SW 1271 (cell line): ENCODE measurements at regions not wholly inside any gene's neighbourhood (a gene's known extent, or its start where the extent isn't known, plus 50 kb on each side); places are given as distances from the start of the nearest gene placed in this dataset.

Experiments
- DNase-seq, 2 experiments: peaks; one replicate each; lab custom pipeline; 2025; lab: John Stamatoyannopoulos, UW

DNA sequence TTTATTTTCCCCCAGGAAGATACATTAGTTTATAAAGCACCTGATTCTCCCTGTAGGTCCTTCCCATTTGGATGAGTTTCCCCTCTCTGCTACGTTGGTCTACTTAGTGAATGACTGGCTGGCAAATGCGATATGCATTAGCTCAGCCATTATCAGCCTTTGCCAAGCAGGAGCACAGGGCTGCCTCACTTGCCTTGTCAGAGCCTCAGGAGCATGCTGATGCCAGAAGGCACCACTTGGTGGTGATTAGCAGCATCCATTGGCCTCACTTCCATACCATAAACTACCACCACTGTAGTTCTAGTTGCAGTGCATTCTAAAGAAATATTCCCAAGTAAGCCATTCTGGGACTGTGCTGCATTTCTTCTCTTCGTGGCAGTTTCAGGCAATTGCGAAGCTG, 442.8 kb upstream of the CHST9 start:
- no peak for DNase-seq

DNA sequence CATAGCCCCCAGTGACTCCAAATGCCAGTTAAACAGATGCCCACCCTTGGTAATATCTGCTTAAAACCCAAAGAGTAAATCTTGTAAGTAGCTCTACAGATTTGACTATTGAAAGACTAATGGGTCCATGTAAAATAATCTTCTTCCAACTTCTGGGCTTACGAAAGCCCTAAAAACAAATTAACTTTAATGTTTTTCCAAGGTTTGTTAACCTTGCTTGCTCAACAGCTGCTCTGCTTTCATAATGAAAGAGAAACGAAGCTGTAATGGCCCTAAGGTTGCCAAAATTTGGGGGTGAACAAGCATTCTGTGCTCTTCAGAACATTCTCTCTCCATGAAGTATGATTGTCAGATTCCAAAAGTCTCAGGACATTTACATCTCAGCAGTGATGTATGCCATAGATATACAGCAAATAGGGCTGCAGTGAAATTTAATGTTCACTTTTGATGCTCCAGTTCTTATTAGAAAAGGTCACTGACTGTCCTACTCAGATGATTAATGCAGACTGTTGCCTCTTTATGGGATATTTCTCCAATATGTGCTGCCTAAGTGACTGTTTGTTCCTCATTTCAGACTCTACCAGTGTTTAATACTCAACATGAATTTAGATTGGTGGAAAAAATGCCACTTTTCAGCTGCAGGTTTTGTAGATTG, 436.3 kb upstream of the CHST9 start:
- DNase-seq, result no peak

DNA sequence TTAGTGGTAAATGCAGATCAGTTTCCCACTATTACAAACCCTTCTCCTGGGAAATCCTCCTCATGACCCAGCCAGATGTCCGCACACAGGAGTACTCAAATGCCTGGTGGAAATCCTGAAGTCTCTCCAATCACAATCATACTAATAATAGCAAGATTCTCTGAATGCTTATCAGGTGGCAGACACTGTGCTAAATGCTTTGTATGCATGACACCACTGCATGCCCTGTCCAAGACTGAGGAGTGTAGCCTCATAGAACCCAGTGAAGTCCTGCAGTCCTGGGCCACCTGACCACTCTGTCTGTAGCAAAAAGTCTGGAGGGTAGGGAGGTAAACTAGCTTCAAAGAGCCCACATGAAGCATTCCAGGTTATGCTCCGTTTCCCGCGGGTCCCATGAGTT, 434.8 kb upstream of the CHST9 start:
- no peak for DNase-seq

DNA sequence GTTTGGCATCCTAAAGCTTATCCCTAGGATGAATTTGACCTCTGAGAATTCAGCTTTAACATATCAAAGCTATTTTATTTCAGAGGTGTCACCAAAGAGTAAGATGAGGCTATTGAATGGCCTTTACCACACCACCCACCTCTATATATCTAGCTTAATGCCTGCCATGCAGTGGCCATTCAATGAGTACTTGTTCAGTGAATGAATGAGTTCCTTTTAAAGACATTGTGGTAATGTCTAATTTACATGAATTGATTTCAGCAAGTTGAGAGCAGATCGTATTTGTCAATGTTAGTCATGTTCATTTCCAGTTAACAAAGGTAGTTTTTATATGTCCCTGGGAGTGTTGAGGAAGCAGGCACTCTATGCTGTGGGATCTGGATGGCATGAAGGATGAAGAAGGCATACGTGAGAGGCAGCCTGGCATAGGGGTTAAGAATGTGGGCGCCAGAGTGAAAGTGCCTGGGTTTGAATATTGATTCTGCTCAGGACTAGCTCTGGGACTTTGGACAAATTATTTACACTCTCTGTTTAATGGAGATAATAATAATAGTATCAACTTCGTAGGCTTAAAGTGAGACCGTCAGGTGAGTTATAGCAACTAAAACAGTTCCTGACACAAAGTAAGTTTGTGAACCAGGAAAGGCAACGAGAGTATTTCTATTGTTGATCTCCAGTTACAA, 434.1 kb upstream of the CHST9 start:
- DNase-seq, result no peak

DNA sequence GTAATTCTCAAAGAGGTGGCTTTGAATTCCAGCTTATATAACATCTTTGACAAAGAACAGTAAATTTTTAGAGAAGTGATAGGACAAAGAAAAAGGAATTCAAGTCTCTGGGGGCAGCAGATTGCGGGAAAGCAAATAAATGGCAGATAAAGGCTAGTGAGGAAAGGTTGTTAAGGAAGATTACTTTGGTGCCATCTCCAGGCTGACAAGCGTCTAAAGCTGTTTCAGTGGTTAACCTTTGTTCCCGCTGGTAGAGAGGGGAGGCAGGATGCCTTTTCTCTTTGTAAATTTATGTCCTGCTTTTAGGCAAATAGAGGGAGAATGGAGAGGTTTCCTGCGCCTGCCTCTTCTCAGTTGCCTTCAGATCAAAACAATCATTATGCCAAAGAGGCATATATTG, 431.2 kb upstream of the CHST9 start:
- no peak for DNase-seq

DNA sequence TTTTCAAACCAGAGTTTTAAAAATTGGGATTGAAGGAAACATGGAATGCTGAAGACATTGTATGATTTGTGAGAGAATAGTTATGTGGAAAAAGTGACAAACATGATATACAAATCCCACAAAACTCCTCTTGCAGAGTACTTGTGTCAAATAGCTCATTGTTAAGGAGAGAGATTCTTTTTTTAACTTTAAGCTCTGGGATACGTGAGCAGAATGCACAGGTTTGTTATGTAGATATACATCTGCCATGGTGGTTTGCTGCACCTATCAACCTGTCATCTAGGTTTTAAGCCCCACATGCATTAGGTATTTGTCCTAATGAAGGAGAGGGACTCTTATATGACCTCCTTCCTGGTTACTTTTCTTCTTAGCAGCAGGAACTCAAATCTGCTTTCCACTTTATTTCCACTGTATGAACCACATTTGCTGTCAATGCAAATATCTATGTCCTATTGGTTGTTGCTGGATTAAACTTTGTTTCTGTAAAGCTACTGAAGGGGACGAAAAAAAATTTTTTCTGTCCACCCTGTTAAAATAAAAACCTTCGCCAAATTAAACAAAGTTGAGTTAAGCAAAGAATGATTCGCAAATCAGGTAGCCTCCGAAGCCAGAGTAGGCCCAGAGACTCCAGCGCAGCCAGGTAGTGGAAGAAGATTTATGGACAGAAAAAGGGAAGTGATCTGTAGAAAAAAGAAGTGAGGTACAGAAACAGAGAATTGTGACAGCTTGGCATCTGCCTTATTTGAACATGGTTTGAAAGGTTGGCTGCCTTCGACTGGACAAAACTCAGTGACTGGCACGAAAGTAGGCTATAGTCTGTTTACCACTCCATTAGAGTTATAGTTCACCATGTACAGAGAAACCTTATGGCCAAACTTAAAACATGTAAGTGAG, 430.1 kb upstream of the CHST9 start:
- DNase-seq, result no peak

DNA sequence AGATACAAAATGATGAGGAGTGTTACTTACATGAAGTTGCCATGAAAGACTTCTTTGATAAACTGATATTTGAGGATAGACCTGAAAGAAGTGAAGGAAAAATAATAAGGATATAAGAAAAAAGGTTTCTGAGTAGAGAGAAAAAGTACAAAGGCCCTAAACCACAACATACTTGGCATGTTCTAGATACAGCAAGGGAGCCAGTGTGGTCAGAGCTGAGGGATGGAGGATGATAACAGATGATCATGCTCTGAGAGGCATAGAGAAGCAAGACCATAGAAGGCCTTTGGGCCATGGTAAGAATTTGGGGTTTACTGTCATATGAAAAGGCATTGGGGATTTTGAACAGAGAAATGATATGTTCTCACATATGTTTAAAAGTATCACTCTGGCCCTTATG, 424.1 kb upstream of the CHST9 start:
- DNase-seq, result no peak

DNA sequence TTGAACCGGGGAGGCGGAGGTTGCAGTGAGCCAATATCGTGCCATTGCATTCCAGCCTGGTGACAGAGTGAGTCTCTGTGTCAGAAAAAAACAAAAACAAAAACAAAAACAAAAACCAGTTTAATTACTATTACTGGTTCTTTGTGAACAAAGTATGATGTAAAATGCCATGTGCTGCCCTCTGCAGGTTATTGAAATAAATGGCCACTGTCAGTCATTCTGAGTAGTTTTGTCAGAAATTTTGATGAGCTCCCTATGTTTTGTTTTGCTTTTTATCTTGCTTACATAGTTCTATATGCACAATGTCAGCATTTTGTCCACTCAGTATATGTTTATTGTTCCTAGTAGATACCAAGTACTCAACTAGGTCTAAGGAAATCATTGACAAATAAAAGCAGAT, 423.6 kb upstream of the CHST9 start:
- DNase-seq, result peak in 1 of 2 experiments; percentile 11

DNA sequence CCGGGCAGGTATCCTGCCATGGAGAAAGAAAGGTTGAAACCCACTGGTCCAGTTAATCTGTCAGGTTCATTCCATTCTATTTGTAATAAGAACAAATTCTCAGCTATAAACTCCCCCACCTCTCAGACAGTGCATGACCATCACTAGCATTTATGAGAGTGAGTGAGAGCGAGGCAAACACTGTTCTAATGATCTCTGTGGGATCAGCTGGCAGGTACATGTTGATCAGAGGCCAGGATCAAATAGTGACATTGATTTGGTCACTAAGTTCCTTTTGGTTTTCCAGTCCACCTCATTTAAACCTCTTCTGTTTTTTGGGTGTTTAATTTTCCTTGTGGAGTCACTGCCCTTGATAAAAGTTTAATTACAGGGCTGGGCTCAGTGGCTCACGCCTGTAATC, 423.1 kb upstream of the CHST9 start:
- DNase-seq, result no peak

DNA sequence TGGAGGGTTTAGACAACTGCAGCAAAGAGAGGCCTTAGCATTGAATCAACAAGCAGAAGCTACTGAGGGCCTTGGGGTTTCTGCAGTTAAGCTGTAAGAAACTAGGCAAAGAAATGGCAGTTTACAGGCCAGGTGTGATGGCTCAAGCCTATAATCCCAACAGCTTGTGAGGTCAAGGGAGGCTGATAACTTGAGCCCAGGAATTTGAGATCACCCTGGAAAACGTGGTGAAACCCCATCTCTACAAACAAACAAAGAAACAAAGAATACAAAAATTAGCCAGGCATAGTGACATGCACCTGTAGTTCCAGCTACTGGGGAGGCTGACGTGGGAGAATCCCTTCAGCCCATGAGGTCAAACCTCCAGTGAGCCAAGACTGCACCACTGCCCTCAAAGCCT, 421.6 kb upstream of the CHST9 start:
- DNase-seq, result no peak

DNA sequence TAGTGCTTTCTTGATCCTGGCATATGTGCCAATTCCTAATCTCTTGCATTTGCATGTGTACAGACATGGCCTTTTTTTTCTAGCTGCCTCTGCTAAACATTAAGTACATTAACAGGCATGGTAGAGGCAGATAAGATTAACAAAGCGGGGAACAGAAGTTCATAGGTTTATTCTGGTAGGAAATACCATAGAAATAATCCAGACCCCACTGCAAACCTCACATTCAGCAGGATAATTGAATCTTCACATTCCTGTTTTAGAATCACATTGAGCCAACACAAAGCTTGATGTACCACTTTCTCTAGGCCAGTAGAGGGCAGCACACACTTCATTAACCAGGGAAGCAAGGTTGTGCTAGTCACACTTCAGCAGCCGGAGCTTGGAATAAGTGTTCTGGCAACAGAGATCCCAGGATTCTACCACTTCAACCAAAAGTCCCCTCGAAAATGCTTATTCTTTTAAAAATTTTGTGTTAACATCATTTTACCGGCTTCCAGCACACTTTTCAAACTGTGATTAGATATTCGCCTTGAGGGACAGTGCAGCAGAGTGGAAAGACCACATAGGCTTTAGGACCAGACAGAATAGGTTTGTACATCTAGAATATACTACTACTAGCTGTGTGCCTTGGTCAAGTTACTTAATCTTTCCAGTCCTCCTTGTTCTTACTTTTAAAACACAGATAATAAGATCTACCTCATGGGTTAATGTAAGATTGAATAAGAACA, 420.2 kb upstream of the CHST9 start:
- peak; percentile 5 to 64 for DNase-seq

DNA sequence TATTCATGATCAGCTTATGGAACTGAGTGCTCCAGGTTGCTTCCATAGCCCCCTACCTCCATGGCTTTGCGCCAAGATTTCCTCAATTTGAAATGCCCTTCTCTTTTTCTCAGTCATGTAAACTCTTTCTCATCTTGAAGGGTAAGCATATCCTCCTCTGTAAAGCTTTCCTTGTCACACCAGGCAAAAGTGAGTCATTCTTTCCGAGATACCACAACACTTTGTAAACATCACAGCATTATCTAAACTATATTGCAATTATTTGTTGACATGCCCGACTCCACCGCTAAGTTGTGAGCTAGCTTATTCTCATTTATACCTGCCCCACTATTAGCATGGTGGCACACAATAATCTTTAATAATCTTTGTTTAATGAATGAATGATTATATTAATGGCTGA, 419.5 kb upstream of the CHST9 start:
- DNase-seq, result no peak

DNA sequence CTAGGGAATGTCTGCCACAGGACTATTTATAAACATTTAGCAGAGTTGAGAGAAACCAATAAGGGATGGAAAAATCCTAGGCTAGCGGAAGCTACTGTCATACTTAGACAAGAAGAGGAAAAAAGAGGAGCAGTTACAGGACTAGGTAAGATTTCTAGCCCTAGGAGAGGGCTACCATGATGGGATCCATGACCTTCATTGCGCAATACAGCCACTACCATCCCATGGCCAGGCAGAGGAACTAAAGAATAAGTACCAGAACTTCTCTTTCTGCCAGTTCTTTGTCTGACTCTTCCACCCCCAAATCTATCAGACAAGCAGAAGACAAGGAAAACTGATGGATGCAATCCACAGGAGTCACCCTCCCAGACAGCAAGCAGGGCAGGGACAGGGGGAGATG, 417.0 kb upstream of the CHST9 start:
- DNase-seq, result no peak

DNA sequence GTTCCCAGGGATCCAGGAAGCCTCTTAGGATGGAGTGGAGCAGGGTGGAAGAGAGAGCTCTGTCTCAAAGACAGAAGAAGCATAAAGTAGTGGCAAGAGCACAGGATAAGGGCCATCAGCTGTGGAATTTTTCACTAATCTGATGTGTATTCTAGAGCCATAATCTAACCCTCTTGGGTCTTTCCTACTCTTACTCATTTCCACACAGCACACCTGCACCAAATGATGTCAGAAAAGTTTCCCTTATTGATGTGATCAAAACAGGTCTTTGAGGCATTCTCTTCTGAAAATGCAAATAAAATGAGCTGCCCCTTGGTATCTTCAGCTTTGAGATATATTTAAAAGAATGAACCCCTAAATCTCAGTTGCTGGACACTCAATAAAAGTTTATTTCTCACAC, 415.1 kb upstream of the CHST9 start:
- DNase-seq, result no peak

DNA sequence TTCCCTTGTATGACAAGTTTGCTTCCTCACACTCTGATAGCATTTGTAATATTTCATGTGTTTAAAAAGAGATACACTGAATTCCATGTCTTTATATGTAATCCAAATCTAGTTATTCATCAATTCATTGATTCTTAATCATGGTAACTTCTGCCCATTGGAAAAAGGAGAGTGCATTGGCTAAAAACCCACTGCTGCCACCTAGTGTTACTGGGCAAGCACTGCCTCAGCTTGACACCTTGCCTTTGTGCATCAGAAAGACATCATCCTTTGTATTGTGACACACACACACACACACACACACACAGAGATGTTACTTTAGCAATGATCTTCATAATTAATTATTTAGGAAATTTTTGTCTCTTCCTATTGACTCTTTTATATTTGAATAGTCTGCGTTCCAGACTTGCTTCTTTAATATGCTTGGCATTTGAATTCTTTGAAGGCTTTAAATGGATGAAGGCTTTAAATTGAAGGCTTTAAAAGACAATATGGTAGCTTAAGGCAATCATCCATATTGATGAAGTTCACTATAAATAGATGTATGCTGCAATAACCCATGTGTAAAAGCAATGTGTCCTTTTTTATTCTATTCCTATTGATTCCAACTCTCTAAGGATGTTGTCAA, 414.2 kb upstream of the CHST9 start:
- DNase-seq, result peak in 1 of 2 experiments; percentile 42

DNA sequence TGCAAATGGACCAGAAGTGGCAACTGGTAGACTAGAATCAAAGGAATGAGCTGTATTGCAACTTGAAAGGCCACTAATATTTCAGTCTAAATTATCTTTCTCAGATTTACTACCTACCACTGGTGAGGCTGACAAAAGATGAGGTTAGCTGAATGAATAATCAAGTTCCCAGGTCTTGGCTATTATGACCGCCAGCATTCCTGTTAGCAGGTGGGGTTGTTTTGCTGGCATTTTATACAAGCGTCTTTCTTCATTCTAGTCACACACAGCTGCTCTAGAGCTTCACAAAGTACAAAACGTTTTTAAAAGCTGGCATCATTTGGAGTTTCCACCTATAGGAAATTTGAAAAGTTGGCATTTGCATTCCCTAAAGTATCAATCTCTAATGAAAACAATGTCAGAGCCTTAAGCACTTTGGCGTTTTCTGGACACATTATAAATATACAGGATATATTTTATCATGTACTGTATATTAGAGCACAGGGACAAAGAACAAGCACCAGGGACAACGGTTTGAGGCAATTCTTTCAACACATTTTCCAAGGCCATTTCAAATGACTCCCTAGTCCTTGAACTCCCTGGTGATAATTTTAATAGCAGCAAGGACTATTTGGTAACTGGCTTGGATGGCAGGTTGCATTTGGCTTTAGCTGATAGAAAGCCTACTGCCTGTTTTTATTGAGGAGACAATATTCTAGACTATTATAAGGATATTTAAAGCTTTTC, 410.2 kb upstream of the CHST9 start:
- DNase-seq, result no peak

DNA sequence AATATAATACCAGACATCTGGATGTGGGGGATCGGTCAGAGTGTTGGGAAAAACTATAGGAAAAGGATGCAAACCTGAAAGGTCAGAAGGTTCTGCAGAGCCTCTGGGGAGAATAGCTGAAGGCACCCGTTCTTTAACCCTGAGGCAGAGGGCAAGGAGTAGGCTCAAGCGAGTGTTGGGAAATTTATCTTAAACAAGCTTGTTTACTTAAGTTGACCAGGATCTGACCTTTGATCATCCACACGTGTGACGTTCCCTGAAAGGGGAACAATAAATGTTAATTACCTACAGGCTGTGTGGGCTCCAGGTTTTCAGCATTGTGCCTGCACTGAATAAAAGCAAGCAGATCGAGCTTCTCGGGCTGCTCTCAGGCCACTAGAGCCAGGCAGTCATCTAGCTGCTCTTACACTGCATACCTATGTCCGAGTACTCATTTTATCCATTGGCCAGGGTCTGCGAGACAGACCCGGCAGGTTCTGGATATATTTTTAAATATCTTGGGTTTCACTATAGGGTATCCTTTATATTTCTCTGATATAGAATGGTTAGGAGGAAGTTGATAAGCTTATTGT, 400.6 kb upstream of the CHST9 start:
- DNase-seq, result no peak

DNA sequence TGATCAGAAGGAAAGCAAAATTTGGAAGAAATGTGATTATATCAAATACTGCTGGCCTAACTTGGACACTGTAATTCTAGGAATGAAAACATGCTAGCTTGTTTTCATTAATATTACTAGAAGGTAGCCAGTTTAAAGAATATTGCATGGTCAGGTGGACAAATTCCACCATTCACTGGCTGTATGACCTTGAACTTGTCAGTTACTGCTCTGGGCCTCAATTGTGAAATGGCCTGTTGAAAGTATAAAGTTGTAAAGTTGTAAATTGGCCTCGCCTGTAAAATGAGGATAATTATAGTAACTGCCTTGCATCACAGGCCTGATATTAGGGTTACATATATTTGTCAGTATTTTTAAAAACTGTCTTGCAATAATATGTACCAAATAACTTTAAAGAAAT, 398.4 kb upstream of the CHST9 start:
- no peak for DNase-seq

DNA sequence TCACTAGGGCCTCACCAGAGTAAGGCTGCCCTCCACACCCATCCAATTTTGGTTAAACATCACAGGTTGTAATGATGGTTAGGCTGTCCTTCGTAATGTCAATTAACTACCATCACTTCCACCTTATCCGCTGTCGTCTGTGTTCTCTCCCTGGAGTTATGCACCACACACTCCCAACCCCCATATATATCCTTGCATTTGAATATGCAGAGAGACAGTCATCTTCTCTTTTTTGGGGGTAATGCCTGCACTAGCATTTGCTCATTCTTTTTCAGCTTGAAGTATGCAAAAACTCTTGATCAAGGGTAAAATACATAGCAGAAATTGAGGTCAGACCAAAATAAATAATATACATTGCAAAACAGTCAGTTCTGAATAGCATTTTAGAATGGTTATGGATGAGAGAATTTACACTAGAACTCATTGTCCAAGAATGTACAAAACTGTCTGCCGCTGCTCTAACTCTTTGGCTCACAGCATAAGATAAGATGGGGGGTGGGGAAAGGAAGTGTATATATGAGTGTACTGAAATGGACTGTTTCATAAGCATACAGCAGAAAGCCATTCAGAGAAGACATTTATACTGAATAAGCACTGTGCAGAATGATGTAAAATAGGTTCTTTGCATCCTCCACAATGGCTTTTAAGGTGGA, 397.8 kb upstream of the CHST9 start:
- DNase-seq, result no peak

DNA sequence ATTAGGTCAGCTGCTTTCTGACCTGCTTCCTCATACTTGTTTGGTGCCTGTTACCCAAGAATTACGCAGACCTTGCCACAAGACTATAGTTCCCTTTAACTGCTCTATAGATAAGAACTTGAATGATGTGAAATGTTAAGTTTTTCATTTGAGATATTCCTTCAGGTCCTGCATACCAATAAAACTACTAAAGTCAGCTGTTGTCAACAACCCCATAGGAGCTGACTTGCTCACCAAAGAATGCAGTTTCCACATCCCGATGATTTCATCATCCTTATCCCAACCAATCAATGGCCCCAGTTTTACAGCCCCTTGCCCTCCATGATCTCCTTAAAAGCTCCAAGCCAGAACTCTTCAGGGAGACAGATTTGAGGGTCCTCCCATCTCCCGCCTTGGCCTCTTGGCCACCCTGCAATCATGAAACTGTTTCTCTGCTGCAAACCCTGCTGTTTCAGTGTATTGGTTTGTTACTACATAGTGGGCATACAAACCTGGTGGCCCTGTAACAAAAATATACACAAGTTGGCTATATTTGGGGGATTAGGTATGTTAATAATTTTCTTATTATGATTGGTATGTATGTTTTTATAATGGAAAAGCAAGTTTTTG, 396.3 kb upstream of the CHST9 start:
- DNase-seq, result no peak
